K562 (cell line): ENCODE measurements at regions not wholly inside any gene's neighbourhood (a gene's known extent, or its start where the extent isn't known, plus 50 kb on each side); places are given as distances from the start of the nearest gene placed in this dataset.

Experiments used
- BMI1 ChIP-seq: fragments of 150-350 bp; IDR thresholded peaks from 2 replicates; pipeline ENCODE4 v1.6.1; 2014; ENCODE audit warnings: low read length
- CCNT2 ChIP-seq: IDR thresholded peaks from 2 replicates; pipeline ENCODE4 v1.6.1; 2011; ENCODE audit warnings: borderline replicate concordance, low read depth, mild to moderate bottlenecking, moderate library complexity, mixed read lengths, low read length; ENCODE audit not compliant: insufficient read length; ENCODE audit errors: extremely low read depth
- POLR2AphosphoS2 ChIP-seq: IDR thresholded peaks from 2 replicates; pipeline ENCODE4 v1.6.1; 2012; ENCODE audit warnings: low read length, improper control_type of control experiment
- RNF2 ChIP-seq: sonication (generic); IDR thresholded peaks from 2 replicates; pipeline ENCODE4 v1.6.1; 2016
- SMARCA4 ChIP-seq: fragments of 450-650 bp; IDR thresholded peaks from 2 replicates; pipeline ENCODE4 v1.6.1; 2016
- ZNF316 ChIP-seq: fragments of 450-650 bp; IDR thresholded peaks from 2 replicates; pipeline ENCODE4 v1.6.1; 2016
- TF ChIP-seq, protein P1 (sequence below): fragments of 250-450 bp; sonication (Bioruptor Pico); IDR thresholded peaks from 2 replicates; pipeline ENCODE4 v1.4.0; 2020; ENCODE audit warnings: mild to moderate bottlenecking, moderate library complexity
- TF ChIP-seq, protein P2 (sequence below), 3 experiments: IDR thresholded peaks in 2 of 3; conservative IDR thresholded peaks in 1 of 3; 2 replicates each; pipeline ENCODE4 v1.5.1; 2011 to 2012; ENCODE audit warnings: low read length in 3 of 3, mild to moderate bottlenecking in 3 of 3, control low read depth in 2 of 3, improper control_type of control experiment in 1 of 3, inconsistent platforms in 1 of 3, low read depth in 1 of 3, mixed read lengths in 1 of 3, moderate library complexity in 1 of 3; ENCODE audit not compliant: insufficient read depth in 2 of 3
- TF ChIP-seq, protein P3 (sequence below), 2 experiments: fragments of 450-650 bp in 1 of 2; sonication (generic) in 1 of 2; formaldehyde crosslinking; conservative IDR thresholded peaks; 2 replicates each; pipeline versions ENCODE4 v1.4.0 to v1.8.1; 2020 to 2022; ENCODE audit warnings: mild to moderate bottlenecking in 1 of 2, missing genetic modification reagents in 1 of 2
- TF ChIP-seq, protein P4 (sequence below): fragments of 250-450 bp; sonication (Bioruptor Pico); IDR thresholded peaks from 2 replicates; pipeline ENCODE4 v1.5.0; 2021; ENCODE audit warnings: mild to moderate bottlenecking, borderline replicate concordance

DNA sequence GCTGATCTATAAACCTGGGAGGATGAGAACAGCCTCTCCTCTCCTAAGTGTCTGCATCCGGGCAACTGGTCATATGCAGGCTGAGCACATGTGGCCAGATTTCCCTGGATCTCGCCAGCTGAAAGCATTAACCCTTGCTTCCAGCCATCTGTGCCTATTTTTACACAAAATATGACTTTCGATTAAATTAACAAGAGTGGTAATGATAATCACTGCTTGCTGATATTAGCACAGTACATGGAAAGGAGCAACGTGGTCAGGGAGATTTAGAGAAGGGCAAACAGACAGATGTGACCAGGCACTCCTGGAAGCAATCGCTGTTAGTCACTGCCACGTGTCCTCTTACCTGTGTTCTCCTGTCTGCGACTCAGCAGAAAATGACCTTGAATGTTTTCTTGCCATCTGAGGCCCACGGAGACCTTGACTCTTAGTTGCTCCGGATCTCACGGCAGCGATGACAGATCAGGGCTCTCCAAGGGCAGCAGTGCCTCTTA, 59.5 kb upstream of the NPTX2 start:
- TF ChIP-seq RNF2 (no peak), BMI1 (no peak), CCNT2 (no peak), SMARCA4 (no peak), ZNF316 (no peak), POLR2AphosphoS2 (no peak)
- TF ChIP-seq, protein P1, sequence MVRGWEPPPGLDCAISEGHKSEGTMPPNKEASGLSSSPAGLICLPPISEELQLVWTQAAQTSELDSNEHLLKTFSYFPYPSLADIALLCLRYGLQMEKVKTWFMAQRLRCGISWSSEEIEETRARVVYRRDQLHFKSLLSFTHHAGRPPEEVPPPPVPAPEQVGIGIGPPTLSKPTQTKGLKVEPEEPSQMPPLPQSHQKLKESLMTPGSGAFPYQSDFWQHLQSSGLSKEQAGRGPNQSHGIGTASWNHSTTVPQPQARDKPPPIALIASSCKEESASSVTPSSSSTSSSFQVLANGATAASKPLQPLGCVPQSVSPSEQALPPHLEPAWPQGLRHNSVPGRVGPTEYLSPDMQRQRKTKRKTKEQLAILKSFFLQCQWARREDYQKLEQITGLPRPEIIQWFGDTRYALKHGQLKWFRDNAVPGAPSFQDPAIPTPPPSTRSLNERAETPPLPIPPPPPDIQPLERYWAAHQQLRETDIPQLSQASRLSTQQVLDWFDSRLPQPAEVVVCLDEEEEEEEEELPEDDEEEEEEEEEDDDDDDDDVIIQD (CRISPR knock-in tag), result no peak
- TF ChIP-seq, protein P2, sequence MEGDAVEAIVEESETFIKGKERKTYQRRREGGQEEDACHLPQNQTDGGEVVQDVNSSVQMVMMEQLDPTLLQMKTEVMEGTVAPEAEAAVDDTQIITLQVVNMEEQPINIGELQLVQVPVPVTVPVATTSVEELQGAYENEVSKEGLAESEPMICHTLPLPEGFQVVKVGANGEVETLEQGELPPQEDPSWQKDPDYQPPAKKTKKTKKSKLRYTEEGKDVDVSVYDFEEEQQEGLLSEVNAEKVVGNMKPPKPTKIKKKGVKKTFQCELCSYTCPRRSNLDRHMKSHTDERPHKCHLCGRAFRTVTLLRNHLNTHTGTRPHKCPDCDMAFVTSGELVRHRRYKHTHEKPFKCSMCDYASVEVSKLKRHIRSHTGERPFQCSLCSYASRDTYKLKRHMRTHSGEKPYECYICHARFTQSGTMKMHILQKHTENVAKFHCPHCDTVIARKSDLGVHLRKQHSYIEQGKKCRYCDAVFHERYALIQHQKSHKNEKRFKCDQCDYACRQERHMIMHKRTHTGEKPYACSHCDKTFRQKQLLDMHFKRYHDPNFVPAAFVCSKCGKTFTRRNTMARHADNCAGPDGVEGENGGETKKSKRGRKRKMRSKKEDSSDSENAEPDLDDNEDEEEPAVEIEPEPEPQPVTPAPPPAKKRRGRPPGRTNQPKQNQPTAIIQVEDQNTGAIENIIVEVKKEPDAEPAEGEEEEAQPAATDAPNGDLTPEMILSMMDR (IDR thresholded peaks at IDR 0.05 in 2 of 3, conservative IDR thresholded peaks at IDR 0.05 in 1 of 3; ENCODE audit: insufficient read depth in 2 of 3, low read depth in 1 of 3, low read length in 3 of 3), result no peak
- TF ChIP-seq, protein P3, sequence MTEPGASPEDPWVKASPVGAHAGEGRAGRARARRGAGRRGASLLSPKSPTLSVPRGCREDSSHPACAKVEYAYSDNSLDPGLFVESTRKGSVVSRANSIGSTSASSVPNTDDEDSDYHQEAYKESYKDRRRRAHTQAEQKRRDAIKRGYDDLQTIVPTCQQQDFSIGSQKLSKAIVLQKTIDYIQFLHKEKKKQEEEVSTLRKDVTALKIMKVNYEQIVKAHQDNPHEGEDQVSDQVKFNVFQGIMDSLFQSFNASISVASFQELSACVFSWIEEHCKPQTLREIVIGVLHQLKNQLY (CRISPR knock-in tag; conservative IDR thresholded peaks at IDR 0.05), result no peak
- TF ChIP-seq, protein P4, sequence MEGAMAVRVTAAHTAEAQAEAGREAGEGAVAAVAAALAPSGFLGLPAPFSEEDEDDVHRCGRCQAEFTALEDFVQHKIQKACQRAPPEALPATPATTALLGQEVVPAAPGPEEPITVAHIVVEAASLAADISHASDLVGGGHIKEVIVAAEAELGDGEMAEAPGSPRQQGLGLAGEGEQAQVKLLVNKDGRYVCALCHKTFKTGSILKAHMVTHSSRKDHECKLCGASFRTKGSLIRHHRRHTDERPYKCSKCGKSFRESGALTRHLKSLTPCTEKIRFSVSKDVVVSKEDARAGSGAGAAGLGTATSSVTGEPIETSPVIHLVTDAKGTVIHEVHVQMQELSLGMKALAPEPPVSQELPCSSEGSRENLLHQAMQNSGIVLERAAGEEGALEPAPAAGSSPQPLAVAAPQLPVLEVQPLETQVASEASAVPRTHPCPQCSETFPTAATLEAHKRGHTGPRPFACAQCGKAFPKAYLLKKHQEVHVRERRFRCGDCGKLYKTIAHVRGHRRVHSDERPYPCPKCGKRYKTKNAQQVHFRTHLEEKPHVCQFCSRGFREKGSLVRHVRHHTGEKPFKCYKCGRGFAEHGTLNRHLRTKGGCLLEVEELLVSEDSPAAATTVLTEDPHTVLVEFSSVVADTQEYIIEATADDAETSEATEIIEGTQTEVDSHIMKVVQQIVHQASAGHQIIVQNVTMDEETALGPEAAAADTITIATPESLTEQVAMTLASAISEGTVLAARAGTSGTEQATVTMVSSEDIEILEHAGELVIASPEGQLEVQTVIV (CRISPR knock-in tag), result no peak
